H1 (cell line): ENCODE measurements at regions not wholly inside any gene's neighbourhood (a gene's known extent, or its start where the extent isn't known, plus 50 kb on each side); places are given as distances from the start of the nearest gene placed in this dataset.

Experiments
- CTCF ChIA-PET: fragments of 300-600 bp; sonication (Branson Sonifier 250); formaldehyde crosslinking; loops from one replicate; lab custom pipeline; 2021; ENCODE audit not compliant: partially characterized antibody; lab: Charles Lee
- POLR2A ChIA-PET: fragments of 300-600 bp; sonication (Branson Sonifier 250); formaldehyde crosslinking; loops from one replicate; lab custom pipeline; 2021; ENCODE audit warnings: inconsistent platforms; ENCODE audit not compliant: partially characterized antibody; lab: Charles Lee
- DNase-seq, 2 experiments: peaks; one replicate each; pipeline versions ENCODE4 v3.0.0 to v3.0.0-alpha.2; 2010 to 2022; ENCODE audit warnings: low spot score in 2 of 2, low read depth in 1 of 2, mixed read lengths in 1 of 2
- FAIRE-seq: peaks from 2 replicates; lab custom pipeline; 2011; peaks lifted over from hg19 to GRCh38; lab: Jason Lieb, UNC
- H2AFZ ChIP-seq: 2 replicates; pipeline ENCODE4 v1.8.1; 2012; ENCODE audit warnings: low read length, inconsistent platforms
- H2AK5ac ChIP-seq: 2 replicates; pipeline ENCODE4 v1.6.1; 2013; ENCODE audit warnings: low read depth, low read length
- H2BK120ac ChIP-seq: replicated peaks from 2 replicates; pipeline ENCODE3; 2013; ENCODE audit warnings: low read depth, low read length, inconsistent platforms
- H2BK12ac ChIP-seq: 2 replicates; pipeline ENCODE4 v1.6.1; 2013; ENCODE audit warnings: low read depth, low read length
- H2BK15ac ChIP-seq: 2 replicates; pipeline ENCODE4 v1.6.1; 2013; ENCODE audit warnings: low read length
- H2BK20ac ChIP-seq: 2 replicates; pipeline ENCODE4 v1.6.1; 2013; ENCODE audit warnings: low read length
- H2BK5ac ChIP-seq: 2 replicates; pipeline ENCODE4 v1.6.1; 2013; ENCODE audit warnings: low read depth, low read length
- H3K14ac ChIP-seq: 2 replicates; pipeline ENCODE4 v1.6.1; 2013; ENCODE audit warnings: inconsistent platforms; ENCODE audit not compliant: insufficient read length
- H3K18ac ChIP-seq: 2 replicates; pipeline ENCODE4 v1.6.1; 2013; ENCODE audit warnings: low read length; ENCODE audit errors: extremely low read depth
- H3K23ac ChIP-seq: 2 replicates; pipeline ENCODE4 v1.6.1; 2013; ENCODE audit warnings: inconsistent platforms; ENCODE audit not compliant: insufficient read length
- H3K23me2 ChIP-seq: 2 replicates; pipeline ENCODE4 v1.6.1; 2013; ENCODE audit warnings: low read depth, low read length
- H3K27ac ChIP-seq: 2 replicates; pipeline ENCODE4 v1.6.1; 2011; ENCODE audit warnings: low read depth, low read length, inconsistent platforms
- H3K27me3 ChIP-seq, 4 experiments: replicated peaks in 1 of 4; 1 replicate in 1 of 4; 2 replicates in 3 of 4; pipeline versions ENCODE4 v1.6.1 to v1.8.1; 2011 to 2013; ENCODE audit warnings: low read length in 3 of 4, mild to moderate bottlenecking in 3 of 4, inconsistent platforms in 2 of 4, mixed read lengths in 2 of 4, moderate library complexity in 1 of 4; ENCODE audit not compliant: control insufficient read depth in 3 of 4, insufficient read depth in 3 of 4; ENCODE audit errors: extremely low read depth in 1 of 4
- H3K36me3 ChIP-seq, 4 experiments: 2 replicates each; pipeline versions ENCODE4 v1.6.1 to v1.8.1; 2011 to 2013; ENCODE audit warnings: mild to moderate bottlenecking in 4 of 4, low read length in 3 of 4, moderate library complexity in 2 of 4, control low read depth in 1 of 4, inconsistent platforms in 1 of 4; ENCODE audit not compliant: insufficient read depth in 4 of 4, control insufficient read depth in 2 of 4
- H3K4ac ChIP-seq: replicated peaks from 2 replicates; pipeline ENCODE3; 2013; ENCODE audit warnings: low read length, low read depth, mixed read lengths, inconsistent platforms; ENCODE audit not compliant: insufficient read length
- H3K4me1 ChIP-seq, 4 experiments: replicated peaks in 1 of 4; 1 replicate in 1 of 4; 2 replicates in 3 of 4; pipeline versions ENCODE4 v1.6.1 to v1.8.1; 2011 to 2013; ENCODE audit warnings: low read length in 3 of 4, inconsistent platforms in 2 of 4, mixed read lengths in 1 of 4; ENCODE audit not compliant: insufficient read depth in 4 of 4, control insufficient read depth in 3 of 4
- H3K4me2 ChIP-seq, 2 experiments: 2 replicates each; pipeline versions ENCODE4 v1.6.1 to v1.8.1; 2011 to 2013; ENCODE audit warnings: low read depth in 2 of 2, low read length in 2 of 2, control low read depth in 1 of 2, inconsistent platforms in 1 of 2, mild to moderate bottlenecking in 1 of 2; ENCODE audit not compliant: insufficient read depth in 1 of 2
- H3K4me3 ChIP-seq, 4 experiments: fragments of 200-600, 300-600 bp in 1 of 4; sonication (generic), shearing (Covaris generic), sonication (Bioruptor Twin) in 1 of 4; 2 replicates each; pipeline versions ENCODE4 v1.5.1 to v1.8.1; 2011 to 2016; ENCODE audit warnings: low read length in 4 of 4, low read depth in 3 of 4, control low read depth in 2 of 4, inconsistent platforms in 2 of 4, mild to moderate bottlenecking in 2 of 4, mixed read lengths in 1 of 4, moderate library complexity in 1 of 4; ENCODE audit not compliant: insufficient read depth in 2 of 4; ENCODE audit errors: extremely low read depth in 1 of 4
- H3K56ac ChIP-seq: replicated peaks from 2 replicates; pipeline ENCODE3; 2013; ENCODE audit warnings: low read depth, mild to moderate bottlenecking, mixed read lengths, low read length, inconsistent platforms; ENCODE audit not compliant: insufficient read length
- H3K79me1 ChIP-seq: 2 replicates; pipeline ENCODE4 v1.6.1; 2013; ENCODE audit warnings: low read depth, low read length, control low read depth
- H3K79me2 ChIP-seq, 2 experiments: 2 replicates each; pipeline versions ENCODE4 v1.6.1 to v1.8.1; 2012 to 2013; ENCODE audit warnings: low read length in 2 of 2, mild to moderate bottlenecking in 2 of 2, inconsistent platforms in 1 of 2; ENCODE audit not compliant: insufficient read depth in 2 of 2, control insufficient read depth in 1 of 2
- H3K9ac ChIP-seq, 4 experiments: replicated peaks in 1 of 4; 1 replicate in 1 of 4; 2 replicates in 3 of 4; pipeline versions ENCODE4 v1.6.1 to v1.8.1; 2011 to 2013; ENCODE audit warnings: low read depth in 3 of 4, low read length in 3 of 4, control low read depth in 2 of 4, mild to moderate bottlenecking in 2 of 4, moderate library complexity in 2 of 4, inconsistent platforms in 1 of 4; ENCODE audit errors: extremely low read depth in 1 of 4
- H3K9me3 ChIP-seq, 2 experiments: 2 replicates each; pipeline versions ENCODE4 v1.6.1 to v1.8.1; 2012 to 2013; ENCODE audit warnings: mild to moderate bottlenecking in 2 of 2, moderate library complexity in 2 of 2, control low read depth in 1 of 2, inconsistent platforms in 1 of 2, low read depth in 1 of 2, low read length in 1 of 2, mixed read lengths in 1 of 2; ENCODE audit not compliant: insufficient read depth in 2 of 2
- H4K20me1 ChIP-seq, 2 experiments: replicated peaks in 1 of 2; 2 replicates each; pipeline versions ENCODE3 to v1.8.1; 2011 to 2013; ENCODE audit warnings: inconsistent platforms in 2 of 2, low read length in 2 of 2, mild to moderate bottlenecking in 1 of 2; ENCODE audit not compliant: insufficient read depth in 2 of 2, control insufficient read depth in 1 of 2
- H4K5ac ChIP-seq: 2 replicates; pipeline ENCODE4 v1.6.1; 2013; ENCODE audit warnings: low read length, low read depth, mixed read lengths, inconsistent platforms; ENCODE audit not compliant: insufficient read length
- H4K8ac ChIP-seq: 2 replicates; pipeline ENCODE4 v1.8.0; 2013; ENCODE audit warnings: mild to moderate bottlenecking, moderate library complexity, low read length, inconsistent platforms; ENCODE audit not compliant: insufficient read depth; ENCODE audit errors: extremely low read depth
- H4K91ac ChIP-seq: replicated peaks from 2 replicates; pipeline ENCODE3; 2013; ENCODE audit warnings: low read length, mixed read lengths, inconsistent platforms; ENCODE audit not compliant: insufficient read length
- BCL11A ChIP-seq, 2 experiments: IDR thresholded peaks; one replicate each; pipeline ENCODE4 v1.6.1; 2011; ENCODE audit warnings: low read depth in 2 of 2, low read length in 2 of 2, mild to moderate bottlenecking in 2 of 2
- CHD1 ChIP-seq: IDR thresholded peaks from 2 replicates; pipeline ENCODE4 v1.6.1; 2012; ENCODE audit warnings: low read depth, low read length, improper control_type of control experiment
- CTBP2 ChIP-seq: IDR thresholded peaks from 2 replicates; pipeline ENCODE4 v1.7.0; 2011; ENCODE audit warnings: borderline replicate concordance, mild to moderate bottlenecking, moderate library complexity, mixed read lengths, low read length; ENCODE audit not compliant: insufficient read depth, insufficient read length
- EZH2 ChIP-seq: fragments of 200-600 bp; sonication (generic); IDR thresholded peaks from 2 replicates; pipeline ENCODE4 v1.7.1; 2012; ENCODE audit warnings: low read depth, mild to moderate bottlenecking, moderate library complexity, low read length, inconsistent platforms; ENCODE audit not compliant: severe bottlenecking
- KDM1A ChIP-seq: fragments of 200-600, 300-600 bp; sonication (generic); IDR thresholded peaks from 2 replicates; pipeline ENCODE4 v1.7.1; 2016; ENCODE audit warnings: mild to moderate bottlenecking, low read length, borderline replicate concordance
- KDM4A ChIP-seq: IDR thresholded peaks from one replicate; pipeline ENCODE4 v1.7.1; 2012; ENCODE audit warnings: low read depth, mild to moderate bottlenecking, moderate library complexity, low read length, inconsistent platforms; ENCODE audit not compliant: severe bottlenecking
- KDM5A ChIP-seq: fragments of 200-600 bp; IDR thresholded peaks from 2 replicates; pipeline ENCODE4 v1.7.1; 2012; ENCODE audit warnings: mild to moderate bottlenecking, low read length, inconsistent platforms, mixed read lengths
- MAFK ChIP-seq: IDR thresholded peaks from 2 replicates; pipeline ENCODE4 v1.6.1; 2012; ENCODE audit warnings: low read depth, mild to moderate bottlenecking, improper control_type of control experiment, low read length
- NRF1 ChIP-seq: IDR thresholded peaks from 2 replicates; pipeline ENCODE4 v1.6.1; 2011; ENCODE audit warnings: mild to moderate bottlenecking, low read depth, low read length, improper control_type of control experiment
- POU5F1 ChIP-seq: IDR thresholded peaks from 2 replicates; pipeline ENCODE4 v1.6.1; 2011; ENCODE audit warnings: low read depth, mild to moderate bottlenecking, low read length, moderate library complexity
- RBBP5 ChIP-seq: IDR thresholded peaks from 2 replicates; pipeline ENCODE4 v1.7.1; 2012; ENCODE audit warnings: low read depth, mild to moderate bottlenecking, inconsistent platforms, low read length, moderate library complexity, borderline replicate concordance
- RXRA ChIP-seq: IDR thresholded peaks from 2 replicates; pipeline ENCODE4 v1.6.1; 2011; ENCODE audit warnings: low read depth, mild to moderate bottlenecking, low read length, moderate library complexity; ENCODE audit not compliant: insufficient read depth
- SIN3A ChIP-seq, 2 experiments: IDR thresholded peaks in 1 of 2; conservative IDR thresholded peaks in 1 of 2; 2 replicates each; pipeline ENCODE4 v1.6.1; 2011 to 2012; ENCODE audit warnings: low read length in 2 of 2, improper control_type of control experiment in 1 of 2, low read depth in 1 of 2, mild to moderate bottlenecking in 1 of 2
- SRF ChIP-seq: IDR thresholded peaks from 2 replicates; pipeline ENCODE4 v1.6.1; 2011; ENCODE audit warnings: mild to moderate bottlenecking, low read depth, low read length, moderate library complexity
- TEAD4 ChIP-seq: IDR thresholded peaks from 2 replicates; pipeline ENCODE4 v1.6.1; 2012; ENCODE audit warnings: low read depth, low read length, inconsistent platforms, mixed read lengths
- WGBS, 2 experiments: shearing (Covaris generic) in 1 of 2; methylation state at CpG; one replicate each; pipeline versions ENCODE4 v1.1.6 to v1.1.7; 2013 to 2015; ENCODE audit warnings: low lambda C conversion rate in 2 of 2, mixed read lengths in 2 of 2, inconsistent platforms in 1 of 2, low coverage in 1 of 2, missing lambda C conversion rate in 1 of 2; ENCODE audit not compliant: insufficient replicate concordance in 2 of 2, insufficient coverage in 1 of 2, insufficient read length in 1 of 2; ENCODE audit errors: extremely low coverage in 1 of 2, missing lambda C conversion rate in 1 of 2; 5-methylcytosine and 5-hydroxymethylcytosine counted together

GRCh38 chr2:147456779-147457178 is 388.1 kb upstream of the ACVR2A start:
- Histone ChIP-seq H3K79me2 (no peaks in the 10 kb centered on the region), H3K4me1 (peaks cover 0 to 2% (median 0%) of the 10 kb centered on the region in 4 experiments; a peak in 2 of 7 replicates), H3K4me2 (no peak overlapping the region), H4K91ac (no peak overlapping the region), H3K23ac (no peak overlapping the region), H3K18ac (no peak overlapping the region), H3K4ac (no peak overlapping the region), H2BK5ac (no peak overlapping the region), H3K56ac (no peak overlapping the region), H2BK15ac (no peak overlapping the region), H3K9me3 (no peaks in the 10 kb centered on the region), H2BK120ac (no peak overlapping the region), H3K36me3 (no peaks in the 10 kb centered on the region), H2BK12ac (no peak overlapping the region), H4K5ac (no peak overlapping the region), H3K79me1 (no peaks in the 10 kb centered on the region), H2AK5ac (no peak overlapping the region), H4K20me1 (no peaks in the 10 kb centered on the region), H2AFZ (no peak overlapping the region), H3K27ac (no peak overlapping the region), H3K14ac (no peak overlapping the region), H3K4me3 (no peak overlapping the region), H3K23me2 (no peaks in the 10 kb centered on the region), H2BK20ac (no peak overlapping the region), H3K9ac (no peak overlapping the region), H3K27me3 (no peaks in the 10 kb centered on the region), H4K8ac (no peak overlapping the region)
- no peak for DNase-seq
- 89% methylated on average over 2 of the region's 2 CpGs; no CpG with 5 or more reads in 1 of the 2 experiments for WGBS, 2 experiments
- POLR2A ChIA-PET, result no interaction called here
- CTCF ChIA-PET, result interaction anchor here (0.7 kb wide), 1 partner anchor 72 kb away, joined by 3 read pairs; no protein-coding TSS in a partner anchor
- FAIRE-seq, result no peak
- TF ChIP-seq KDM4A, result no peak
- no peak for TF ChIP-seq KDM1A
- no peak for TF ChIP-seq RXRA
- TF ChIP-seq BCL11A (IDR thresholded peaks at IDR 0.05; ENCODE audit: low read depth in 2 of 2, low read length in 2 of 2), result no peak
- TF ChIP-seq NRF1, result no peak
- TF ChIP-seq CTBP2, result no peak
- no peak for TF ChIP-seq MAFK
- TF ChIP-seq CHD1, result no peak
- TF ChIP-seq RBBP5, result no peak
- no peak for TF ChIP-seq KDM5A
- TF ChIP-seq POU5F1, result no peak
- no peak for TF ChIP-seq TEAD4
- no peak for TF ChIP-seq SRF
- no peak for TF ChIP-seq EZH2
- no peak for TF ChIP-seq SIN3A (conservative IDR thresholded peaks at IDR 0.05 in 1 of 2, IDR thresholded peaks at IDR 0.05 in 1 of 2; ENCODE audit: low read depth in 1 of 2, low read length in 2 of 2)
